ENCODE measurements at regions not wholly inside any gene's neighbourhood (a gene's known extent, or its start where the extent isn't known, plus 50 kb on each side); places are given as distances from the start of the nearest gene placed in this dataset.

DNA sequence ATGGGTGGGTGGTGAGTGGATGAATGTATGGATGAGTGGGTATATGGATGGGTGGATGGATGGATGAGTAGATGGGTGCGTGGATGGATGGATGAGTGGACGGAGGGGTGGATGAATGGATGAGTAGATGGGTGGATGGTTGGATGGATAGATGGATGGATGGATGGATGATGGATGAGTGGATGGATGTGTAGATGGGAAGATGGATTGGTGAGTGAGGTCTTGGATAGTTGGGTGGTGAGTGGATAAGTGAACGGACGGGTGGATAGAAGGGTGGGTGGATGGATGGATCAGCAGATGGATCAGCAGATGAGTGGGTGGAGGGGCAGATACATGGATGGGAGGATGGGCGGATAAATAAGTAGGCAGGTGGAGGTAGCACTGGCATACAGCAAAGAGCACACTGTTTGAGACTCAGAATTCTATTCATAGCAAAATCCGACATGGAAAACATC lies 163.5 kb downstream of the C9orf50 start:
- intact Hi-C loops (cut with DNase I): no loop called here
- Histone ChIP-seq H3K9me3 (no peaks in the 10 kb centered on the region), H3K4me3 (no peak overlapping the region), H3K36me3 (no peaks in the 10 kb centered on the region), H3K27me3 (no peaks in the 10 kb centered on the region), H3K4me1 (peaks cover 3 to 32% (median 19%) of the 10 kb centered on the region in 4 donors), H3K27ac (no peak overlapping the region)
- no peak for ATAC-seq
- no peak for DNase-seq
- 96% methylated on average over 4 of the region's 6 CpGs for WGBS (ENCODE audit: insufficient coverage, low coverage, low lambda C conversion rate, missing lambda C conversion rate)
- TF ChIP-seq, protein P1, sequence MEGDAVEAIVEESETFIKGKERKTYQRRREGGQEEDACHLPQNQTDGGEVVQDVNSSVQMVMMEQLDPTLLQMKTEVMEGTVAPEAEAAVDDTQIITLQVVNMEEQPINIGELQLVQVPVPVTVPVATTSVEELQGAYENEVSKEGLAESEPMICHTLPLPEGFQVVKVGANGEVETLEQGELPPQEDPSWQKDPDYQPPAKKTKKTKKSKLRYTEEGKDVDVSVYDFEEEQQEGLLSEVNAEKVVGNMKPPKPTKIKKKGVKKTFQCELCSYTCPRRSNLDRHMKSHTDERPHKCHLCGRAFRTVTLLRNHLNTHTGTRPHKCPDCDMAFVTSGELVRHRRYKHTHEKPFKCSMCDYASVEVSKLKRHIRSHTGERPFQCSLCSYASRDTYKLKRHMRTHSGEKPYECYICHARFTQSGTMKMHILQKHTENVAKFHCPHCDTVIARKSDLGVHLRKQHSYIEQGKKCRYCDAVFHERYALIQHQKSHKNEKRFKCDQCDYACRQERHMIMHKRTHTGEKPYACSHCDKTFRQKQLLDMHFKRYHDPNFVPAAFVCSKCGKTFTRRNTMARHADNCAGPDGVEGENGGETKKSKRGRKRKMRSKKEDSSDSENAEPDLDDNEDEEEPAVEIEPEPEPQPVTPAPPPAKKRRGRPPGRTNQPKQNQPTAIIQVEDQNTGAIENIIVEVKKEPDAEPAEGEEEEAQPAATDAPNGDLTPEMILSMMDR (IDR thresholded peaks at IDR 0.05): no peak
- TF ChIP-seq POLR2A (IDR thresholded peaks at IDR 0.05): no peak

GRCh38 chr9:129456549-129457324 lies 164.2 kb downstream of the C9orf50 start:
- intact Hi-C loops (cut with DNase I): no loop called here
- peaks cover 3 to 32% (median 19%) of the 10 kb centered on the region in 4 donors for H3K4me1 ChIP-seq
- TF ChIP-seq, protein P1 (IDR thresholded peaks at IDR 0.05): no peak
- TF ChIP-seq POLR2A (IDR thresholded peaks at IDR 0.05): no peak

GRCh38 chr9:129455151-129455995 lies 165.5 kb downstream of the C9orf50 start:
- Histone ChIP-seq H3K4me1 (peaks cover 3 to 25% (median 13%) of the 10 kb centered on the region in 4 donors), H3K9me3 (no peaks in the 10 kb centered on the region), H3K27ac (no peak overlapping the region), H3K27me3 (no peaks in the 10 kb centered on the region), H3K4me3 (no peak overlapping the region), H3K36me3 (no peaks in the 10 kb centered on the region)
- DNase-seq (no peak), ATAC-seq (no peak)
- intact Hi-C loops (cut with DNase I): no loop called here
- no peak for TF ChIP-seq POLR2A (IDR thresholded peaks at IDR 0.05)
- TF ChIP-seq, protein P1 (IDR thresholded peaks at IDR 0.05): no peak
- 75% methylated on average over 7 of the region's 20 CpGs for WGBS (ENCODE audit: insufficient coverage, low coverage, low lambda C conversion rate, missing lambda C conversion rate)

More at GRCh38 chr9:129456549-129457324, 164.2 kb downstream of the C9orf50 start:
- Histone ChIP-seq H3K27me3 (no peaks in the 10 kb centered on the region), H3K9me3 (no peaks in the 10 kb centered on the region), H3K36me3 (no peaks in the 10 kb centered on the region), H3K27ac (no peak overlapping the region), H3K4me3 (no peak overlapping the region)
- ATAC-seq: no peak
- DNase-seq: no peak
- 85% methylated on average over 3 of the region's 3 CpGs for WGBS (ENCODE audit: insufficient coverage, low coverage, low lambda C conversion rate, missing lambda C conversion rate)

- H3K36me3 ChIP-seq: no peaks in the 10 kb centered on the region
- no peak overlapping the region for H3K4me3 ChIP-seq
- no peak for ATAC-seq
- intact Hi-C loops (cut with DNase I): no loop called here
- 88% methylated on average over 8 of the region's 8 CpGs for WGBS (ENCODE audit: insufficient coverage, low coverage, low lambda C conversion rate, missing lambda C conversion rate)
- peaks cover 2 to 20% (median 8%) of the 10 kb centered on the region in 4 donors for H3K4me1 ChIP-seq
- no peaks in the 10 kb centered on the region for H3K27me3 ChIP-seq
- no peak overlapping the region for H3K27ac ChIP-seq
- TF ChIP-seq POLR2A (IDR thresholded peaks at IDR 0.05): no peak
- TF ChIP-seq, protein P1 (IDR thresholded peaks at IDR 0.05): no peak
- no peaks in the 10 kb centered on the region for H3K9me3 ChIP-seq
- no peak for DNase-seq
These were observed 166.3 kb downstream of the C9orf50 start for GRCh38 chr9:129454467-129455067.
